Fibroblast of villous mesenchyme (primary cell): ENCODE measurements at regions not wholly inside any gene's neighbourhood (a gene's known extent, or its start where the extent isn't known, plus 50 kb on each side); places are given as distances from the start of the nearest gene placed in this dataset.

ENCODE experiments used
- DNase-seq: peaks from one replicate; pipeline ENCODE4 v3.0.0-alpha.2; 2010; ENCODE audit warnings: low read depth
- H3K4me3 ChIP-seq: 2 replicates; pipeline ENCODE4 v1.5.1; 2011; ENCODE audit warnings: low read depth, mild to moderate bottlenecking, low read length
- CTCF ChIP-seq: IDR thresholded peaks from 2 replicates; pipeline ENCODE4 v1.5.1; 2012; ENCODE audit warnings: low read depth, mild to moderate bottlenecking, low read length; ENCODE audit not compliant: insufficient read depth

GRCh38 chr4:123698556-123698955, 302.0 kb downstream of the SPRY1 start:
- DNase-seq, result peak; percentile 42

GRCh38 chr4:123699880-123700771, 303.5 kb downstream of the SPRY1 start:
- DNase-seq, result peak; percentile 95
- H3K4me3 ChIP-seq, result no peak overlapping the region
- no peak for TF ChIP-seq CTCF

More at GRCh38 chr4:123698556-123698955, 302.0 kb downstream of the SPRY1 start:
- no peak for TF ChIP-seq CTCF
- H3K4me3 ChIP-seq, result no peak overlapping the region

GRCh38 chr4:123701131-123701575, 304.6 kb downstream of the SPRY1 start:
- TF ChIP-seq CTCF, result no peak
- no peak overlapping the region for H3K4me3 ChIP-seq
- peak; percentile 37 for DNase-seq

- no peak for DNase-seq
- H3K4me3 ChIP-seq, result no peak overlapping the region
- no peak for TF ChIP-seq CTCF
These were observed 308.8 kb downstream of the SPRY1 start for GRCh38 chr4:123705419-123705818.

GRCh38 chr4:123706973-123707372, 310.4 kb downstream of the SPRY1 start:
- TF ChIP-seq CTCF, result no peak
- no peak overlapping the region for H3K4me3 ChIP-seq
- no peak for DNase-seq

GRCh38 chr4:123708902-123709301, 312.3 kb downstream of the SPRY1 start:
- no peak for TF ChIP-seq CTCF
- H3K4me3 ChIP-seq, result no peak overlapping the region
- DNase-seq, result no peak

- no peak for TF ChIP-seq CTCF
- DNase-seq, result no peak
- H3K4me3 ChIP-seq, result no peak overlapping the region
These were observed 312.7 kb downstream of the SPRY1 start for GRCh38 chr4:123709336-123709735.
